Ishikawa (cell line): ENCODE measurements at regions not wholly inside any gene's neighbourhood (a gene's known extent, or its start where the extent isn't known, plus 50 kb on each side); places are given as distances from the start of the nearest gene placed in this dataset.

Experiments used
- CEBPB ChIP-seq: IDR thresholded peaks from 2 replicates; pipeline ENCODE4 v1.6.1; 2012
- CREB1 ChIP-seq: IDR thresholded peaks from 2 replicates; pipeline ENCODE4 v1.6.1; 2012; ENCODE audit warnings: low read depth
- EGR1 ChIP-seq: IDR thresholded peaks from 2 replicates; pipeline ENCODE4 v1.6.1; 2012
- EP300 ChIP-seq: IDR thresholded peaks from 2 replicates; pipeline ENCODE4 v1.6.1; 2012; ENCODE audit warnings: borderline replicate concordance
- FOXM1 ChIP-seq: IDR thresholded peaks from 2 replicates; pipeline ENCODE4 v1.6.1; 2012; ENCODE audit warnings: low read depth, borderline replicate concordance
- NFIC ChIP-seq: IDR thresholded peaks from 2 replicates; pipeline ENCODE4 v1.6.1; 2012
- RAD21 ChIP-seq: IDR thresholded peaks from 2 replicates; pipeline ENCODE4 v1.6.1; 2012; ENCODE audit warnings: low read depth
- TAF1 ChIP-seq: IDR thresholded peaks from 2 replicates; pipeline ENCODE4 v1.6.1; 2012; ENCODE audit warnings: low read depth, mild to moderate bottlenecking
- TCF12 ChIP-seq: IDR thresholded peaks from 2 replicates; pipeline ENCODE4 v1.6.1; 2012; ENCODE audit warnings: low read depth
- TEAD4 ChIP-seq: IDR thresholded peaks from 2 replicates; pipeline ENCODE4 v1.6.1; 2012
- YY1 ChIP-seq: IDR thresholded peaks from 2 replicates; pipeline ENCODE4 v1.6.1; 2012; ENCODE audit warnings: low read depth
- ZBTB7A ChIP-seq: IDR thresholded peaks from 2 replicates; pipeline ENCODE4 v1.6.1; 2012; ENCODE audit warnings: low read depth
- TF ChIP-seq, protein P1 (sequence below): IDR thresholded peaks from 2 replicates; pipeline ENCODE4 v1.6.1; 2012
- TF ChIP-seq, protein P2 (sequence below): IDR thresholded peaks from 2 replicates; pipeline ENCODE4 v1.6.1; 2012; ENCODE audit warnings: low read depth, mild to moderate bottlenecking
- TF ChIP-seq, protein P3 (sequence below): IDR thresholded peaks from 2 replicates; pipeline ENCODE4 v1.6.1; 2012

DNA sequence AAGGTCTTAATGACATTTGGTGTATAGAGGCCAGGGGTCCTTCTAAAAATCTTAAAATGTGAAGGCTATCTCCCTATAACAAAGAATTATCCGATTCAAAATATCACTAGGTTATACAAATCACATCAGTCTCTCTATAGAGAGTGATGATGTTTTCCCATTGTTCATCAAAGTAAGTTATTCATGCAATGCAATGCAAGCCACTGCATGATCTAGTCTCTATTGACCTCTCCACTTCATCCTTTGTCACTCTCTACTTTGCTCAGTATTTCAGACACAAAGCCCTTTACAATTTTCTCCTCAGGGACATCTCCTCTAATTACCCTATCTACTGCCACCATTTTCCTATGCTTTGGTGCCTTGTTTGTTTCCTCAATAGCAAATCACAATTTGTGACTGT lies 628.0 kb downstream of the HTR1B start:
- TF ChIP-seq EP300 (no peak), TAF1 (no peak), NFIC (no peak), EGR1 (no peak), FOXM1 (no peak), CEBPB (no peak), TCF12 (no peak), TEAD4 (no peak), ZBTB7A (no peak), CREB1 (no peak), YY1 (no peak)
- TF ChIP-seq, protein P1, sequence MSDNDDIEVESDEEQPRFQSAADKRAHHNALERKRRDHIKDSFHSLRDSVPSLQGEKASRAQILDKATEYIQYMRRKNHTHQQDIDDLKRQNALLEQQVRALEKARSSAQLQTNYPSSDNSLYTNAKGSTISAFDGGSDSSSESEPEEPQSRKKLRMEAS = no peak
- TF ChIP-seq, protein P2, sequence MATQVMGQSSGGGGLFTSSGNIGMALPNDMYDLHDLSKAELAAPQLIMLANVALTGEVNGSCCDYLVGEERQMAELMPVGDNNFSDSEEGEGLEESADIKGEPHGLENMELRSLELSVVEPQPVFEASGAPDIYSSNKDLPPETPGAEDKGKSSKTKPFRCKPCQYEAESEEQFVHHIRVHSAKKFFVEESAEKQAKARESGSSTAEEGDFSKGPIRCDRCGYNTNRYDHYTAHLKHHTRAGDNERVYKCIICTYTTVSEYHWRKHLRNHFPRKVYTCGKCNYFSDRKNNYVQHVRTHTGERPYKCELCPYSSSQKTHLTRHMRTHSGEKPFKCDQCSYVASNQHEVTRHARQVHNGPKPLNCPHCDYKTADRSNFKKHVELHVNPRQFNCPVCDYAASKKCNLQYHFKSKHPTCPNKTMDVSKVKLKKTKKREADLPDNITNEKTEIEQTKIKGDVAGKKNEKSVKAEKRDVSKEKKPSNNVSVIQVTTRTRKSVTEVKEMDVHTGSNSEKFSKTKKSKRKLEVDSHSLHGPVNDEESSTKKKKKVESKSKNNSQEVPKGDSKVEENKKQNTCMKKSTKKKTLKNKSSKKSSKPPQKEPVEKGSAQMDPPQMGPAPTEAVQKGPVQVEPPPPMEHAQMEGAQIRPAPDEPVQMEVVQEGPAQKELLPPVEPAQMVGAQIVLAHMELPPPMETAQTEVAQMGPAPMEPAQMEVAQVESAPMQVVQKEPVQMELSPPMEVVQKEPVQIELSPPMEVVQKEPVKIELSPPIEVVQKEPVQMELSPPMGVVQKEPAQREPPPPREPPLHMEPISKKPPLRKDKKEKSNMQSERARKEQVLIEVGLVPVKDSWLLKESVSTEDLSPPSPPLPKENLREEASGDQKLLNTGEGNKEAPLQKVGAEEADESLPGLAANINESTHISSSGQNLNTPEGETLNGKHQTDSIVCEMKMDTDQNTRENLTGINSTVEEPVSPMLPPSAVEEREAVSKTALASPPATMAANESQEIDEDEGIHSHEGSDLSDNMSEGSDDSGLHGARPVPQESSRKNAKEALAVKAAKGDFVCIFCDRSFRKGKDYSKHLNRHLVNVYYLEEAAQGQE = no peak

DNA sequence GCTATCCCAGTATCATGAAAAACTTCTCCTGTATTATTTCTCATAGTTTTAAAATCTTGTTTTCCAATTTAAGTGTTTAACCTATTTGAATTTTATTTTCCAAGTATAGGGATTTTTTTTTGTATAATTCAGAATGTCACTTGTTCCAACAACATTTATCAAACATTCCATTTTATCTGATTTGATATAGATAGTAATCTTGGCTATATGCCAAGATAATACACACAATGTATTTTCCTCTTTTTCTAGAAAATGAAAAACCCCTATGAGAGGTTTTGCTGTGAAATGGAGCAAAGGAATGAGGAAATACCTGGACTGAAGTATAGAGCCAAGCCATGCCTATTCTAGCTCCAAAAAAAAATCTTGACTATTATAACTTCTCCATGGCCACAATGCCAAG lies 628.9 kb downstream of the HTR1B start:
- TF ChIP-seq, protein P1 = no peak
- TF ChIP-seq TAF1 = no peak
- no peak for TF ChIP-seq CEBPB
- no peak for TF ChIP-seq ZBTB7A
- no peak for TF ChIP-seq TEAD4
- no peak for TF ChIP-seq TCF12
- no peak for TF ChIP-seq NFIC
- no peak for TF ChIP-seq EP300
- TF ChIP-seq FOXM1 = no peak
- TF ChIP-seq YY1 = no peak
- TF ChIP-seq, protein P3, sequence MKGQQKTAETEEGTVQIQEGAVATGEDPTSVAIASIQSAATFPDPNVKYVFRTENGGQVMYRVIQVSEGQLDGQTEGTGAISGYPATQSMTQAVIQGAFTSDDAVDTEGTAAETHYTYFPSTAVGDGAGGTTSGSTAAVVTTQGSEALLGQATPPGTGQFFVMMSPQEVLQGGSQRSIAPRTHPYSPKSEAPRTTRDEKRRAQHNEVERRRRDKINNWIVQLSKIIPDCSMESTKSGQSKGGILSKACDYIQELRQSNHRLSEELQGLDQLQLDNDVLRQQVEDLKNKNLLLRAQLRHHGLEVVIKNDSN = no peak
- TF ChIP-seq RAD21 = no peak
- TF ChIP-seq, protein P2 = no peak
- no peak for TF ChIP-seq CREB1
- TF ChIP-seq EGR1 = no peak

DNA sequence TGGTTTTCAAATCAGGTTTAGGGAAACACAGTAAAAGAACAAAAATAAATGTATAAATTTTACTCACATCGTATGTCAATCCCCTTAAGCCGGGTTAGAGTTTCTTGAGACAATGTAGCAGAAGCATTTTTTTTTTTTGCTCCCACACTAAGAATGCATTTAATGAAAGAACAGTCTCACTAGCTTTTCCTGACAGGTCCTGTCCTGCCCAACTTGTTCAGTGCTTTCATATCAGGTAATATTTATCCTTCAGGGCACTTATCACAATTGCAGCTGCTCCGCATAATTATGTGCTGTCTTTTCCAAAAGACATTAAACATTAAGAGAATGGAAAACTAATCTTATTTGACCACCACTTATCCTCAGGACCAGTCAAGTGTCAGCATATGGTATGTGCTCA lies 632.0 kb downstream of the HTR1B start:
- TF ChIP-seq ZBTB7A (no peak), RAD21 (no peak), TEAD4 (no peak), YY1 (no peak), TCF12 (no peak), CREB1 (no peak), TAF1 (no peak)

DNA sequence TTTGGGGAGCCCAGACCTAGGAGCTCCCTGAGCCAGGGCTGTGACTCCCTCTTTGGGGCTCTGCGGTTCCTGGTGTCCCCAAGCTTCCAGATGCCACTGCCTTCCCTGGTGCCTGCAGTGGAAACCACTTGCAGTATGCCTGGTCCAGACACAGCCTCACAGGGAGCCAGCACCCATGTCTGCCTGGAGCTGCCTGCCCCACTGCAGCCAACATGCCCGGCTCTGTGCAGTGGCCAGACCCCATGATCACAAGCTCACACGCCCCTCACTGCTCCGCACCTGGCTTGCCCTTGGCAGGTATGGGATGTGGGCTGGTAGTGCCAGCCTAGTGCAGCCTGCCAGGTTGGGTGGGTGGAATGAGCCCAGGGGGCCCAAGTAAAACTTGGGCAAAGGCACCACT lies 644.8 kb downstream of the HTR1B start:
- no peak for TF ChIP-seq EGR1
- TF ChIP-seq, protein P2 = no peak
- TF ChIP-seq TCF12 = no peak
- TF ChIP-seq TEAD4 = no peak
- no peak for TF ChIP-seq CREB1
- TF ChIP-seq, protein P1 = no peak
- TF ChIP-seq EP300 = no peak
- no peak for TF ChIP-seq CEBPB
- TF ChIP-seq RAD21 = no peak
- TF ChIP-seq, protein P3 = no peak
- TF ChIP-seq ZBTB7A = no peak
- TF ChIP-seq TAF1 = no peak
- TF ChIP-seq NFIC = no peak
- TF ChIP-seq FOXM1 = no peak
- TF ChIP-seq YY1 = no peak

DNA sequence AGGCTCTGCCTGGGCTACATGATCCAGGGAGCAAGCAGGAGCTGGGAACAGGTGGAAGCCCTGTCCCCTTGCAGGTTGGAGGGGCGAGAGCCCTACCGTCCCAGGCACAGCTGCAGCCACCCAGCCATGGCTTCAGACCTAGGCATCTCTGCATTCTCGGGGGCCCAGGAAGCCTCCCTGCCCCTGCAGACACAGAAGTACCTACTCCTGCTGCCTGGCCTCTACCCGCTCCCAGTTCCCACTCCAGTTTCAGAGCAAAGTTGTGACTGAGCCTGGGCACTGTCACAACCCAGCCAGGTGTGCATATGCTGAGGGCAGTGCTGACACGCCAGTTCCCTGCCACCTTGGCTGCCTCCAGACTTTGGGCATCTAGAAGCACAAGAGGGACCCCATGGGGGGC lies 645.9 kb downstream of the HTR1B start:
- TF ChIP-seq EGR1 (no peak), RAD21 (no peak), CREB1 (no peak)
- TF ChIP-seq, protein P1 = no peak
